GM20431 (cell line): ENCODE measurements at regions not wholly inside any gene's neighbourhood (a gene's known extent, or its start where the extent isn't known, plus 50 kb on each side); places are given as distances from the start of the nearest gene placed in this dataset.

Experiments used
- in situ Hi-C: fragments of 300-500 bp; cut with MseI, MboI; formaldehyde crosslinking; loops from one replicate; pipeline ENCODE4 v1.15.0; 2020; ENCODE audit warnings: low sequenced_read_pairs; ENCODE audit not compliant: unreplicated experiment

- in situ Hi-C loops: no loop called here
These were observed 191.2 kb upstream of the LNX1 start for GRCh38 chr4:53782458-53782845.

- in situ Hi-C loops: no loop called here
These were observed 190.6 kb upstream of the LNX1 start for GRCh38 chr4:53781629-53782457.

GRCh38 chr4:53780736-53781400 is 189.6 kb upstream of the LNX1 start:
- in situ Hi-C loops: no loop called here

GRCh38 chr4:53779025-53779424 is 187.7 kb upstream of the LNX1 start:
- in situ Hi-C loops: no loop called here

GRCh38 chr4:53778155-53778554 is 186.9 kb upstream of the LNX1 start:
- in situ Hi-C loops: no loop called here

- in situ Hi-C loops: no loop called here
These were observed 186.1 kb upstream of the LNX1 start for GRCh38 chr4:53777244-53777984.

- in situ Hi-C loops: no loop called here
These were observed 184.9 kb upstream of the LNX1 start for GRCh38 chr4:53776141-53776540.

- in situ Hi-C loops: no loop called here
These were observed 184.1 kb upstream of the LNX1 start for GRCh38 chr4:53775381-53775780.

GRCh38 chr4:53771326-53771725 is 180.0 kb upstream of the LNX1 start:
- in situ Hi-C loops: no loop called here

GRCh38 chr4:53767482-53767881 is 176.2 kb upstream of the LNX1 start:
- in situ Hi-C loops: no loop called here

GRCh38 chr4:53764761-53765490 is 173.6 kb upstream of the LNX1 start:
- in situ Hi-C loops: no loop called here

- in situ Hi-C loops: no loop called here
These were observed 172.7 kb upstream of the LNX1 start for GRCh38 chr4:53763813-53764597.

GRCh38 chr4:53755656-53756055 is 164.4 kb upstream of the LNX1 start:
- in situ Hi-C loops: no loop called here

- in situ Hi-C loops: no loop called here
These were observed 160.8 kb upstream of the LNX1 start for GRCh38 chr4:53752124-53752523.

- in situ Hi-C loops: no loop called here
These were observed 157.1 kb upstream of the LNX1 start for GRCh38 chr4:53748328-53748772.

GRCh38 chr4:53747401-53747800 is 156.1 kb upstream of the LNX1 start:
- in situ Hi-C loops: no loop called here

GRCh38 chr4:53744446-53745160 is 153.3 kb upstream of the LNX1 start:
- in situ Hi-C loops: no loop called here

- in situ Hi-C loops: no loop called here
These were observed 143.5 kb upstream of the LNX1 start for GRCh38 chr4:53734584-53735353.
